IgD-negative memory B cell (primary cell): ENCODE measurements at regions not wholly inside any gene's neighbourhood (a gene's known extent, or its start where the extent isn't known, plus 50 kb on each side); places are given as distances from the start of the nearest gene placed in this dataset.
"Not testable (repeated sequence)": the region's sequence is repeated elsewhere in the genome, so short reads cannot be mapped to it uniquely, and the experiment has no call there.

Source experiments
- H3K27ac Mint-ChIP-seq, 3 donors: one replicate each; pipeline ENCODE4 v1.8.0; 2020 to 2022; ENCODE audit warnings: mild to moderate bottlenecking in 3 of 3, mixed read lengths in 3 of 3, moderate library complexity in 1 of 3
- H3K27me3 Mint-ChIP-seq: one replicate; pipeline ENCODE4 v1.8.0; 2021; ENCODE audit warnings: mixed read lengths
- H3K36me3 Mint-ChIP-seq: one replicate; pipeline ENCODE4 v1.8.0; 2020; ENCODE audit warnings: mild to moderate bottlenecking, mixed read lengths
- H3K4me1 Mint-ChIP-seq, 3 donors: one replicate each; pipeline ENCODE4 v1.8.0; 2020 to 2022; ENCODE audit warnings: mixed read lengths in 3 of 3, mild to moderate bottlenecking in 1 of 3
- H3K4me3 Mint-ChIP-seq, 4 donors: one replicate each; pipeline ENCODE4 v1.8.0; 2020 to 2022; ENCODE audit warnings: mild to moderate bottlenecking in 4 of 4, mixed read lengths in 4 of 4, moderate library complexity in 3 of 4
- H3K9me3 Mint-ChIP-seq, 3 donors: one replicate each; pipeline ENCODE4 v1.8.0; 2020 to 2021; ENCODE audit warnings: mixed read lengths in 3 of 3, mild to moderate bottlenecking in 1 of 3

DNA sequence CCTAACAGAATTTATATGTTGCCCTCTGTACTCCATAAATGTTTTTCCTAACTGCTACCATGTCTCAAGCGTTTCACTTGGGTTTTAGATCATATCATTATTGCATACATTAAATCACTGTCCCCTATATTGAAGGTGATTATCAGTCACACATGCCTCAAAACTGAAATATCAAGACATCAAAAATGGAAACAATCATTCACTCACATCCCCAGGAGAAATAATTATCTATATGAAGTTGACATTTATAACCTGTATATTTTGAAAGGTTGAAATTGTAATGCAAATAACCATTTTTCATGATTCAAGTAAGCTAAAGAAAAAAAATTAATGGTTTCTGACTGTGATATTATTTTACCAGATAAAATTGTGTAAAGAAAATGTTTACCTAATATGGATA lies 1695.0 kb downstream of the SLITRK1 start:
- H3K27ac Mint-ChIP-seq: no peak overlapping the region
- no peaks in the 10 kb centered on the region for H3K36me3 Mint-ChIP-seq
- H3K4me1 Mint-ChIP-seq: no peaks in the 10 kb centered on the region
- peaks cover 0 to 14% (median 0%) of the 10 kb centered on the region in 3 donors for H3K9me3 Mint-ChIP-seq
- H3K27me3 Mint-ChIP-seq: no peaks in the 10 kb centered on the region
- no peak overlapping the region for H3K4me3 Mint-ChIP-seq

- H3K4me1 Mint-ChIP-seq: peaks cover 0 to 1% (median 0%) of the 10 kb centered on the region in 3 donors
- no peak overlapping the region for H3K4me3 Mint-ChIP-seq
- H3K27me3 Mint-ChIP-seq: no peaks in the 10 kb centered on the region
- H3K9me3 Mint-ChIP-seq: peaks cover 3 to 9% (median 4%) of the 10 kb centered on the region in 3 donors
- no peaks in the 10 kb centered on the region for H3K36me3 Mint-ChIP-seq
- H3K27ac Mint-ChIP-seq: no peak overlapping the region
Measured at GRCh38 chr13:82176751-82177150, 1705.5 kb downstream of the SLITRK1 start.

GRCh38 chr13:82165396-82166174 lies 1716.7 kb downstream of the SLITRK1 start:
- Mint-ChIP-seq H3K9me3 (peaks cover 2 to 9% (median 7%) of the 10 kb centered on the region in 3 donors), H3K4me1 (no peaks in the 10 kb centered on the region), H3K27ac (no peak overlapping the region), H3K36me3 (no peaks in the 10 kb centered on the region), H3K27me3 (no peaks in the 10 kb centered on the region), H3K4me3 (no peak overlapping the region)

DNA sequence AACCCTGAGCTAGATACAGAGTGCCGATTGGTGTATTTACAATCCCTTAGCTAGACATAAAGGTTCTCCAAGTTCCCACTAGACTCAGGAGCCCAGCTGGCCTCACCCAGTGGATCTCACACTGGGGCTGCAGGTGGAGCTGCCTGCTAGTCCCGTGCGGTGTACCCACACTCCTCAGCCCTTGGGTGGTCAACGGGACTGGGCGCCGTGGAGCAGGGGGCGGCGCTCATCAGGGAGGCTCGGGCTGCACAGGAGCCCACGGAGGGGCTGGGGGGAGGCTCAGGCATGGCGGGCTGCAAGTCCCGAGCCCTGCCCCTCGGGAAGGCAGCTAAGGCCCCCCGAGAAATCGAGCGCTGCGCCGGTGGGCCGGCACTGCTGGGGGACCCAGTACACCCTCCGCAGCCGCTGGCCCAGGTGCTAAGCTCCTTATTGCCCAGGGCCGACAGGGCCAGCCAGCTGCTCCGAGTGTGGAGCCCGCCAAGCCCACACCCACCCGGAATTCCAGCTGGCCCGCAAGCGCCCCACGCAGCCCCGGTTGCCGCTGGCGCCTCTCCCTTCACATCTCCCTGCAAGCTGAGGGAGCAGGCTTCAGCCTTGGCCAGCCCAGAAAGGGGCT lies 1717.4 kb downstream of the SLITRK1 start:
- H3K27me3 Mint-ChIP-seq, H3K9me3 Mint-ChIP-seq: not testable (repeated sequence)

DNA sequence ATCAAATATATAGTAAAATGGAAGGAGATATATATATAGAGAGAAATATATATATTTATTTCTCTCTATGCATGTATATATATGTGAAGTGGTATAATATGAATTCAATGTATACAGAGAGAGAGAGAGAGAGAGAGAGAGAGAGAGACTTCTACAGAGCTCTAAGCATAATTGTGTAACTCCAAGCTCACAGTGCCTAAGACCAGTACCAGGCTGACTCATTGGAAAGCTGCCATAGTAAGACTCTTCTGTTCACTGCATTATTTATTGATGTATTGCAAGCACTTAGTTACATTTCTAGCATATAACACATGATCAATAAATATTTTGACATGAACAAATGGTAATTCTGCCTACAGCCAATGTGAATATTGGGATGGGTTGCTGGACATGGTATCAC lies 1734.7 kb downstream of the SLITRK1 start:
- Mint-ChIP-seq H3K27ac (no peak overlapping the region), H3K36me3 (no peaks in the 10 kb centered on the region), H3K9me3 (peaks cover 0 to 2% (median 1%) of the 10 kb centered on the region in 3 donors), H3K27me3 (no peaks in the 10 kb centered on the region), H3K4me3 (no peak overlapping the region), H3K4me1 (no peaks in the 10 kb centered on the region)

More for the DNA sequence above, 1717.4 kb downstream of the SLITRK1 start:
- not testable (repeated sequence) for H3K36me3 Mint-ChIP-seq, H3K4me1 Mint-ChIP-seq, H3K4me3 Mint-ChIP-seq, H3K27ac Mint-ChIP-seq

DNA sequence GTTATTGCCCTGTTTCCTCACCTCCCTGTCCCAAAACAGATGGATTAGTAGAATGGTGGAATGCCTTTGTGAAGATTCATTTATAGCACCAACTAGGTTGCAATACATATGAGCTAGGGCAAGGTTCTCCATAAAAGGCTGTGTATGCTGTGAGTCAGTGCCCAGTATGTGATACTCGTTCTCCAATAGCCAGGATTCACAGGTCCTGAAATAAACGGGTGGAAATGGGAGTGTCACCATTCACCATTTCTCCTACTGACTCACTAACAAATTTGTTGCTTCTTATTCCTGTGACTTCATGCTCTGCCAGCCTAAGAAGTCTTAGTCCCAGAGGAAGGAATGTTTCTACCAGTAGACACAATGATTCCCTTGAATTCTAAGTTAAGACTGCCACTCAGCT lies 1745.4 kb downstream of the SLITRK1 start:
- Mint-ChIP-seq H3K4me3 (no peak overlapping the region), H3K36me3 (no peaks in the 10 kb centered on the region), H3K4me1 (no peaks in the 10 kb centered on the region), H3K27ac (no peak overlapping the region), H3K9me3 (peaks cover 5 to 17% (median 7%) of the 10 kb centered on the region in 3 donors), H3K27me3 (no peaks in the 10 kb centered on the region)

DNA sequence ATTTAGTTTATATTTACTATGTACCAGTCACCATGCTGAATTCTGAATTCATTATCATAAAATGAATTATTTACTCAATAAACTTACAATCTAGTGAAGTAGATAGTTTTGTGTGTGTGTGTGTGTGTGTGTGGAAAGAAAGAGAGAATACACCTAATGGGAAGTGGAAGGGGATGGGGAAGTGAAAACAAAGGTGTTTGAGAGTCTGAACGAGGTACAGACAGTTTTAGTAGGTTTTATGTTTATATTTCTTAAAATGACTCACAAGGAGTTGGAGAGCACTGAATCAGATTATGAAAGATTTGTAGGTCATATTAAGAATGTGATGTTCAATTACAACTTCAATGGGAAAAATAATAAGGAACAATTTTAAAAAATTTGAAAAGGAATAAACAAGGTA lies 1753.0 kb downstream of the SLITRK1 start:
- Mint-ChIP-seq H3K4me1 (no peaks in the 10 kb centered on the region), H3K27ac (no peak overlapping the region), H3K9me3 (peaks cover 4 to 9% (median 9%) of the 10 kb centered on the region in 3 donors), H3K4me3 (no peak overlapping the region), H3K36me3 (no peaks in the 10 kb centered on the region), H3K27me3 (no peaks in the 10 kb centered on the region)

GRCh38 chr13:82118589-82118988 lies 1763.7 kb downstream of the SLITRK1 start:
- H3K4me1 Mint-ChIP-seq: no peaks in the 10 kb centered on the region
- H3K27ac Mint-ChIP-seq: no peak overlapping the region
- H3K36me3 Mint-ChIP-seq: no peaks in the 10 kb centered on the region
- peaks cover 2 to 14% (median 3%) of the 10 kb centered on the region in 3 donors for H3K9me3 Mint-ChIP-seq
- no peak overlapping the region for H3K4me3 Mint-ChIP-seq
- H3K27me3 Mint-ChIP-seq: no peaks in the 10 kb centered on the region

GRCh38 chr13:82116422-82116989 lies 1765.8 kb downstream of the SLITRK1 start:
- Mint-ChIP-seq H3K27me3 (no peaks in the 10 kb centered on the region), H3K9me3 (peaks cover 3 to 6% (median 3%) of the 10 kb centered on the region in 3 donors), H3K4me1 (no peaks in the 10 kb centered on the region), H3K36me3 (no peaks in the 10 kb centered on the region), H3K4me3 (no peak overlapping the region), H3K27ac (no peak overlapping the region)

GRCh38 chr13:82115391-82115790 lies 1766.9 kb downstream of the SLITRK1 start:
- no peak overlapping the region for H3K27ac Mint-ChIP-seq
- H3K36me3 Mint-ChIP-seq: no peaks in the 10 kb centered on the region
- H3K4me1 Mint-ChIP-seq: no peaks in the 10 kb centered on the region
- peaks cover 3 to 12% (median 4%) of the 10 kb centered on the region in 3 donors for H3K9me3 Mint-ChIP-seq
- no peak overlapping the region for H3K4me3 Mint-ChIP-seq
- no peaks in the 10 kb centered on the region for H3K27me3 Mint-ChIP-seq

DNA sequence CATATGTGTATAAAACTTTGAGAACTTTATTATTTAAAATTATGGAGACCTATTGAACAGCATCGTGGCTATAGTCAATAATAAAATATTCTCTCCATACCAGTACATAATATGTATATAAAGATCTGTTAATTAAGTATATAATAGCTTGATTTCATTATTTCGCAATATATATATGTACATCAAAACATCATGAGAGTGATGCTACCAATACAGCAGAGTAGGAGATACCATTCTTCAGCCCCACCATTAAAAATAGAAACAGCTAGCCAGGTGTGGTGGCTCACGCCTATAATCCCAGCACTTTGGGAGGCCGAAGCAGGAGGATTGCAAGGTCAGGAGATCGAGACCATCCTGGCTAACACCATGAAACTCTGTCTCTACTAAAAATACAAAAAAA lies 1755.3 kb upstream of the SPRY2 start:
- no peaks in the 10 kb centered on the region for H3K4me1 Mint-ChIP-seq
- no peak overlapping the region for H3K27ac Mint-ChIP-seq
- peaks cover 0 to 6% (median 0%) of the 10 kb centered on the region in 3 donors for H3K9me3 Mint-ChIP-seq
- H3K4me3 Mint-ChIP-seq: no peak overlapping the region
- H3K36me3 Mint-ChIP-seq: no peaks in the 10 kb centered on the region
- no peaks in the 10 kb centered on the region for H3K27me3 Mint-ChIP-seq

DNA sequence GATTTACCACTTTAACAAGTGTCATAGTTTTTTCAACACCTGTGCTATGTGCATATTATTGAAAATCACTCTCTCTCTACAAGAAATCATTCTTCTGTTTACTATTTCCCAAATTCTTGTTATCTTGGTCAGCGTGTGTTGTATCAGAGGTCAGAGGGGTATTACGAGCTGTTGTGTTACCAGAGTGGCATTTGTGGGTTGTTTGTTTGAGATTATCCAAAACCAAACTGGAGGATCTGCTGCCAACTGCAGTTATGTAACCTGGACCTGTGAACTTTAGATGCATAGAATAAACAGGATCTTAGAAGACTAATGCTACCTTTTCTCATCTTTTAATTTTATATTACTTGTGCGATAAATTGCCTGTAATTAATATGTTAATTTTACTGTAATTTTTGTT lies 1751.4 kb upstream of the SPRY2 start:
- Mint-ChIP-seq H3K4me1 (no peaks in the 10 kb centered on the region), H3K9me3 (peaks cover 0 to 12% (median 3%) of the 10 kb centered on the region in 3 donors), H3K36me3 (no peaks in the 10 kb centered on the region), H3K4me3 (no peak overlapping the region), H3K27ac (no peak overlapping the region), H3K27me3 (no peaks in the 10 kb centered on the region)

- no peak overlapping the region for H3K27ac Mint-ChIP-seq
- no peaks in the 10 kb centered on the region for H3K4me1 Mint-ChIP-seq
- H3K4me3 Mint-ChIP-seq: no peak overlapping the region
- H3K27me3 Mint-ChIP-seq: no peaks in the 10 kb centered on the region
- no peaks in the 10 kb centered on the region for H3K36me3 Mint-ChIP-seq
- H3K9me3 Mint-ChIP-seq: peaks cover 0 to 10% (median 4%) of the 10 kb centered on the region in 3 donors
Measured at GRCh38 chr13:82088781-82089180, 1747.9 kb upstream of the SPRY2 start.

GRCh38 chr13:82076496-82076895 lies 1735.6 kb upstream of the SPRY2 start:
- no peaks in the 10 kb centered on the region for H3K36me3 Mint-ChIP-seq

GRCh38 chr13:82070416-82070815 lies 1729.5 kb upstream of the SPRY2 start:
- H3K4me3 Mint-ChIP-seq: no peak overlapping the region

More at GRCh38 chr13:82076496-82076895, 1735.6 kb upstream of the SPRY2 start:
- no peak overlapping the region for H3K27ac Mint-ChIP-seq
- H3K27me3 Mint-ChIP-seq: no peaks in the 10 kb centered on the region
- no peak overlapping the region for H3K4me3 Mint-ChIP-seq
- peaks cover 3% of the 10 kb centered on the region in 3 donors for H3K9me3 Mint-ChIP-seq
- no peaks in the 10 kb centered on the region for H3K4me1 Mint-ChIP-seq

More at GRCh38 chr13:82070416-82070815, 1729.5 kb upstream of the SPRY2 start:
- H3K36me3 Mint-ChIP-seq: no peaks in the 10 kb centered on the region
- H3K27ac Mint-ChIP-seq: no peak overlapping the region
- H3K27me3 Mint-ChIP-seq: no peaks in the 10 kb centered on the region
- H3K4me1 Mint-ChIP-seq: no peaks in the 10 kb centered on the region
- peaks cover 3 to 10% (median 5%) of the 10 kb centered on the region in 3 donors for H3K9me3 Mint-ChIP-seq
